HG03571 (cell line): ENCODE measurements at regions not wholly inside any gene's neighbourhood (a gene's known extent, or its start where the extent isn't known, plus 50 kb on each side); places are given as distances from the start of the nearest gene placed in this dataset.

ENCODE experiments used
- ATAC-seq: cut with Tn5 transposase; IDR thresholded peaks from one replicate; pipeline ENCODE4 v1.9.1; 2021; ENCODE audit not compliant: unreplicated experiment

GRCh38 chr7:17016402-17017010, 134.7 kb upstream of the AGR3 start:
- ATAC-seq: no peak

- no peak for ATAC-seq
Observed at GRCh38 chr7:17019106-17019505, 137.3 kb upstream of the AGR3 start.

GRCh38 chr7:17020250-17020649, 138.5 kb upstream of the AGR3 start:
- ATAC-seq: no peak

GRCh38 chr7:17021205-17021604, 139.4 kb upstream of the AGR3 start:
- no peak for ATAC-seq

GRCh38 chr7:17022920-17023319, 141.1 kb upstream of the AGR3 start:
- ATAC-seq: no peak

- ATAC-seq: no peak
Observed at GRCh38 chr7:17026269-17026668, 144.5 kb upstream of the AGR3 start.

- no peak for ATAC-seq
Observed at GRCh38 chr7:17027143-17027788, 145.5 kb upstream of the AGR3 start.

- ATAC-seq: no peak
Observed at GRCh38 chr7:17027789-17028152, 146.0 kb upstream of the AGR3 start.

- no peak for ATAC-seq
Observed at GRCh38 chr7:17029150-17029549, 147.4 kb upstream of the AGR3 start.

- no peak for ATAC-seq
Observed at GRCh38 chr7:17030559-17030958, 148.8 kb upstream of the AGR3 start.

GRCh38 chr7:17031906-17032551, 150.2 kb upstream of the AGR3 start:
- ATAC-seq: no peak

- no peak for ATAC-seq
Observed at GRCh38 chr7:17033245-17033644, 151.5 kb upstream of the AGR3 start.

- no peak for ATAC-seq
Observed at GRCh38 chr7:17036584-17036983, 154.8 kb upstream of the AGR3 start.

GRCh38 chr7:17037356-17037755, 155.6 kb upstream of the AGR3 start:
- ATAC-seq: no peak

GRCh38 chr7:17038160-17038782, 156.5 kb upstream of the AGR3 start:
- no peak for ATAC-seq

- no peak for ATAC-seq
Observed at GRCh38 chr7:17038783-17039170, 157.0 kb upstream of the AGR3 start.

- ATAC-seq: no peak
Observed at GRCh38 chr7:17039372-17039771, 157.6 kb upstream of the AGR3 start.

GRCh38 chr7:17040716-17041115, 158.9 kb upstream of the AGR3 start:
- no peak for ATAC-seq

- ATAC-seq: no peak
Observed at GRCh38 chr7:17041324-17041723, 159.5 kb upstream of the AGR3 start.

GRCh38 chr7:17042211-17042610, 160.4 kb upstream of the AGR3 start:
- ATAC-seq: no peak

- ATAC-seq: no peak
Observed at GRCh38 chr7:17043012-17043877, 161.5 kb upstream of the AGR3 start.
